NCI-H2227 treated with DMSO at 0.1 percent for 48 hours (cell line): ENCODE measurements at regions not wholly inside any gene's neighbourhood (a gene's known extent, or its start where the extent isn't known, plus 50 kb on each side); places are given as distances from the start of the nearest gene placed in this dataset.

Experiments used
- DNase-seq: peaks from one replicate; lab custom pipeline; 2025; lab: John Stamatoyannopoulos, UW

- DNase-seq: no peak
Measured at GRCh38 chr18:77520767-77521166, 271.1 kb downstream of the GALR1 start.

DNA sequence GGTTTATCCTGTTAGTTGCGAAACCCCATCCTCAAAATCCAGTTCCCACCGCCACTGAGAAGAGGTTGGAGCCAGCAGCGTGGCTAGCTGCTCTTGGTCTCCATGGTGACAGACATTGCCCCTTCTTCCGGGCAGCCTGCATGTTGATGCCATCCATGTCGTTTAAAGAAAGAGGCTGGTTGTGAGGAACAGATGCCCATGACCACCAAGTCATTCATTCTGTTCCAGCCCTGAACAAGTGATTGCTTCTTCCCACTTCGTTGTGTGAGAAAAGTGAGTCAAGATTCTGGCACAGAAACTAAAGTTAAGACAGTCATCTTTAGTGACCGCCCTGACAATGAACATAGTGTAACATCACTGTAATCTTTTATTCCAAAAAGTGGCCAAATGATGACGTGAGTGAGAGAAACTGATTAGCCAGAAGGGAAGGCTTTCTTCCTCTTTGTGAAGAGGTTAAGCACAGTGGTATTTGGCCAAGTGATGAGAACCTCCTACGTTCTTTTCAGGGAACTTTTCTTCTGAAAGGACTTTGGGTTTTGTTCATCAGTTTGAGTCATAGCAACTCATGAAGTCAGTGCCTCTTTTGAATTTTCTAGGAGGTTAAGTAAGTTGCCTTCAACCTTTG is 272.5 kb downstream of the GALR1 start:
- DNase-seq: no peak

DNA sequence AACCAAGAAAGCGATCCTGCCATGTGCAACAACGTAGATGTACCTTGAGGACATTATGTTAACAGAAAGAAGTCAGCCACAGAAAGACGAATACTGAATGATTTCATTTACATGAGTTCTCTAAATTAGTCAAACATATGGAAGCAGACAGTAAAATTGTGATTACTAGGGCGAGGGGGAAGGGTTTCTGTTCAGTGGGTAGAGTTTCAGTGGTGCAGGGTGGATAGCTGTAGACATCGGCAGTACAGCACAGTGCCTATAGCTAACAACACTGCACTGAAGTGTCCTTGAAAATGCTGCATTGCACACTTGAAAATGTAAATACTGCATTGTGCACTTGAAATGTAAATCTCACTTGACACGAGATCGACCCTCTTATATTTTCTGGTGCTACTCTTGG is 275.3 kb downstream of the GALR1 start:
- no peak for DNase-seq

- no peak for DNase-seq
Measured at GRCh38 chr18:77526962-77527361, 277.3 kb downstream of the GALR1 start.

DNA sequence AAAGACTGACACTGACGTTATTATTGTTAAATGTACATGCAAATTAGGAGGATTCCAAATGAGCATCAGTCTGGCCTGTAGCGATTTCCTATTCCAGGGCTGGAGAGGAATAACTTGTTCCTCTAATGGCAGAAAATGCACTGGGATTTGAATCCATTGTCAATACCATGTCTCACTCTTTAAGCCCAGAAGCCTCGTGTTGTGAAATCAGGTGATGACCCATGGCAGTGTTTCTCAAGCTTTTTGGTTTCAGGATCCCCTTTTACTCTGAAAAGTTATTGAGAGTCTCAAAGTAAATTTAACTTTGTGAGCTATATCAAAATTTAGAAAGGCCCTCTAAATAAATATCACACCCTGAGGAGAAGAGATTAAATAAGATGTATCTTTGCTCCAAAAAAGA is 279.2 kb downstream of the GALR1 start:
- no peak for DNase-seq

DNA sequence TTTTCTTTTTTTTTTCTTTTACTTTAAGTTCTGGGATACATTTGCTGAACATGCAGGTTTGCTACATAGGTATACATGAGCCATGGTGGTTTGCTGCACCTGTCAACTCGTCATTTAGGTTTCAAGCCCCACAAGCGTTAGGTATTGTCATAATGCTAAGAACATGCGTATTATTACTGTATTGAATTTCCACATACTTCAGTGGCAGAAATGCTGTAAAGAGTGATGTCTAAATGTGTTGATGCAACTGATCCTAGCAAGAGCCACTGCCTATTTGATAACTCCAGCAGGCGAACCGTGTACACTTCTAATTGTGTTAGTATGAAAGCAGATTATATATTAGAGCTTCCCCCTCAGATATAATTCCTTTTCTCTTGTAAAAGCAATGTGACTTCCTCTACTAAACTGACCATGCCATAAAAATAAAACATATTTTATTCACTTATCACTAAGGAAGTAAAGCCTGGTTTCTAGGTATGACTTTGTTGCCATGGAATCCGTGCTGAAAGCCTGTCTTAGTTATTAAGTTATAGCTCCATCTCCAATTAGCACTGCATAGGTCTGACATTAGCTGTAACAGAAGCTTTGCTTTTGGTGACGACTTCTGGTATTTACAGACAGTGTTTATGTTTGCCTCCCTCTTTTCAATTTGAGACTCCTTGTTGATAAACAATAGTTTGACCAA is 280.0 kb downstream of the GALR1 start:
- no peak for DNase-seq

GRCh38 chr18:77530732-77531131 is 281.1 kb downstream of the GALR1 start:
- DNase-seq: no peak

GRCh38 chr18:77539860-77540259 is 290.2 kb downstream of the GALR1 start:
- DNase-seq: no peak

- DNase-seq: no peak
Measured at GRCh38 chr18:77544792-77545191, 295.1 kb downstream of the GALR1 start.

DNA sequence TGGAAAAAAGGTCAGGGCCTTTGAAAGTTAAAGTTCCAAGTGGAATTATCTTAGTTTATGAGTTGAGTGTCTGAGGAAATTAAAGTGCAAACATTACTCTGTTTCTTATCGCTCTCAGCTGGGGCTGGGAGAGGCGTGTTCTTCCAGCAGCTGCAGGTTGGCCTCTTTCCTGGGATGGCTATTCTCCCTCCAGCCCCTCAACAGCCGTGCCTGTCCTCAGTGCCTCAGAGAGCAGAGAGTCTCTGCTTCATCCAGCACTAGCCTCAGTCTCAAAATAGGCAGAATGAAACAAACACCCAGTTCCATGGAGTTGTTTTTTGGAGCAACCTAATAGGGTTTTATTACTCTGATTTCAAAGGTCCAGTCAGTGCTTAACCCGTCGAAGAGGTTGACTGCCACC is 298.1 kb downstream of the GALR1 start:
- no peak for DNase-seq

GRCh38 chr18:77548790-77549420 is 299.3 kb downstream of the GALR1 start:
- no peak for DNase-seq

- DNase-seq: no peak
Measured at GRCh38 chr18:77550625-77551024, 301.0 kb downstream of the GALR1 start.

- DNase-seq: no peak
Measured at GRCh38 chr18:77551055-77551454, 301.4 kb downstream of the GALR1 start.

GRCh38 chr18:77552945-77553344 is 303.3 kb downstream of the GALR1 start:
- DNase-seq: no peak

- DNase-seq: no peak
Measured at GRCh38 chr18:77554061-77554460, 304.4 kb downstream of the GALR1 start.

DNA sequence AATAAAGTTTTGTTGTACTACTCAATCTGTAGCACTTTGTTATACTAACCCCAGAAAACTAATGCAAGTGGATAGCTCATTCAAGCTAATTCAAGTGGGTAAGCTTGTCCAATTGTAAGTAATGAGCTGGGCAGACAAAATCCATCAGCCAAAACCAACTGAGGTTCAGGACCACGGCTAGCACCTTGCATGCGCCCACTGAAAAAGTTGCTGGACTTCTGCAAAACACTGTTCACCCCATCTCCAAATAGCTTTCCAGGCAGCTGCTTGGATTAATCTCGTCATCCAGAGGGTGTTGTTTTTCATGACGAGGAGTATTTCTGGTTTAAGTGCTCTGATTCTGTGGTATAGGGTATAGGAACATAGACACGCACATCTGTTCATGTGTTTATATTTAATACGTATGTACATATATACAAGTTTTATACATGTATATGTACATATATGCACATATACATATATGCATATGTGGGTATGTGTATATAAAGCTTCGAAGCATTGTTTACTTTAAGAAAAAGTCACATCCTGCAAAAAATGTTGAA is 307.5 kb downstream of the GALR1 start:
- no peak for DNase-seq

DNA sequence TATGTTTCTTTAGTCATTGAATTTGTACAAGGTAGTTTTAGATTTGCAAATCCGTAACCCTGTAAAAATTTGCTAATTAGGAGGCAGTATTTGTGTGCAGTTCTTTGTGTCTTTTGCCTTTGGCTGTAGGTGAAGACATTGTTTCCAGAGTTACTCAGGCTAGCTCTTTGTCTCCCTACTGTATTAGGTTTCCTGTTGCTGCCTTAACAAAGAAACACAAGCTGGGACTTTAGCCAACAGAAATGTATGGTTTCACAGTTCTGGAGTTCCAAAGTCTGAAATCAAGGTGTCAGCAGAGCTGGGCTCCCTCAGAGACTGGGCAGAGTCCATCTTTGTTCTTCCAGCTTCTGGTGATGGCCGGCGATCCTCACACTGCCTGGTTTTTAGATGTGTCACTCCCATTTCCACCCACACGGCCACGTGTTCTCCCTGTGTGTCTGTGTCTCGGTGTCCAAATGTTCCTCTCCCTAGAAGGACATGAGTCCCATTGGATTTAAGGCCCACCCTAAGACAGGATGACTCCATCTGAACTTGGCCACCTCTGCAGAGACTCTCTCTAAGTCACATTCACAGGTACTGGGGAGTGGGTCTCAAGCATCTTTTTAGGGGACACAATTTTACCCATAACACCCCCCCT is 309.7 kb downstream of the GALR1 start:
- no peak for DNase-seq

DNA sequence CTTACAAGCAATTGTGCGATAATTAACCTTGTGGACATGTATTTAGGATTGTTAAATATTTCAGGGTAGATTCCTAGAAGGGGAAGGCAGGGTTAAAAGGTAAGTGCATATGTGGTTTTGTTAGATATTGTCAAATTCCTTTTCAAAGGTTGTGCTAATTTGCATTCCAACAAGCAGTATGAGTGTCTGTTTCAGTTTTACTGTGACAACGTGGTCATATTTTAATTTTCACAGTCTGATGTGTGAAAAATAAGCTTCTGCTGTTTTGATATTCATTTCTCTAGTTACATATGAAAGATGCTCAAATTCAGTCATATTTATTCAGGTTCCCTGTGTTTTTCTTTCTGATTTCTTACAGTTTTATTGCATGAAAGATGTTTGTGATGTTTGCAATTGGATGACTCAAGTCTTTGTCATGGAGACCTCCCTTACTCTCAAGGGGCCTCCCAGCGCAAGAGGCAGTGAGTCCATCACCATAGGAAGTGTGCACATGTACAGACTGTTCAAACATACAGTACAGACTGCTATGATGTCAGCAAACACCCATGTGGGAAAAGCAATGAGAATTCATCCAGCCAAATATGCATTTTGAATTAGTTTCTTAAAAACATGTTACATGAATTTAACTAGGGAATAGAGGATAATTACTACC is 310.8 kb downstream of the GALR1 start:
- DNase-seq: no peak

DNA sequence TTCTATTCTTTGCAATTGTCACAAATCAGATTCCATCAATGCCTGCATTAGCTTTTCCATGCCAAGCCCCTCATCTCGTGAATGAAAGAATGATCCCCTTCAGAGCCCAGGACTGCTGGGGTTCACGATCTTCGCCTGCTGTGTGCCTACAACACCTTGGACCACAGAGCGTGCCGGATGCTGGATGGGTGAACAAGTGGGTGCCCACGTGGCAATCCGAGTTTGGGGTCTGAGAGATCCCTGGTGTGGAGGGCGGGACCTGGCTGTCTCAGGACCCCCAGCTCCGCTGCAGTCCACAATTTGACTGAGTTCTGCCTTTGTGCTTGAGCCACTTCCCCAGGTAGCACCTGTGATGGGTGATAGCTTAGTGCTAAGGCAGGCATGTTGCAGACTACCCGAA is 317.0 kb downstream of the GALR1 start:
- no peak for DNase-seq

GRCh38 chr18:77567205-77567604 is 317.6 kb downstream of the GALR1 start:
- no peak for DNase-seq

- DNase-seq: no peak
Measured at GRCh38 chr18:77571743-77572142, 322.1 kb downstream of the GALR1 start.

- no peak for DNase-seq
Measured at GRCh38 chr18:77572537-77572936, 322.9 kb downstream of the GALR1 start.
